ENCODE measurements at regions not wholly inside any gene's neighbourhood (a gene's known extent, or its start where the extent isn't known, plus 50 kb on each side); places are given as distances from the start of the nearest gene placed in this dataset.
A peak's percentile ranks its signal among the peaks of the same experiment; 100 is the strongest.
"Not testable (repeated sequence)": the region's sequence is repeated elsewhere in the genome, so short reads cannot be mapped to it uniquely, and the experiment has no call there.

- intact Hi-C loops (cut with DNase I, micrococcal nuclease): no loop called here
- ATAC-seq: no peak
- no peak for DNase-seq
These were observed 191.2 kb downstream of the BTBD3 start for GRCh38 chr20:12108846-12109245.

DNA sequence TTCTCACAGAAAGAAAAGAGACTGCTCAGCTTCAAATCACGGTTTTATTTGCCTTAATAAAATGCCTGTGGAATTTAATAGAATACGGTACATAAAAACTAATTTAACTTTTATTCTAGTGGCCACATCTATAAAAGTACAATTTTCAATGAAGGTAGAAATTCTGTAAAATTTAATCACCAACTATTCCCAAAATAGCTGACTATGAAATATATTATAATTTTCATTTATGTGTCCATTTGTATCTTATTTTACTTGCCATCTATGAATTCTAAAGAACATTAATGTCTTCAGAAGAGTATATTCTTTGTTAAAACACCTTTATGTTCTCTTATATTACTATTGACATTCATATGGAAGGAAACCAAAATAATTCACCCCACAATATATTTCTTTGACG, 192.6 kb downstream of the BTBD3 start:
- intact Hi-C loops (cut with DNase I, micrococcal nuclease): no loop called here
- DNase-seq (no peak), ATAC-seq (no peak)

DNA sequence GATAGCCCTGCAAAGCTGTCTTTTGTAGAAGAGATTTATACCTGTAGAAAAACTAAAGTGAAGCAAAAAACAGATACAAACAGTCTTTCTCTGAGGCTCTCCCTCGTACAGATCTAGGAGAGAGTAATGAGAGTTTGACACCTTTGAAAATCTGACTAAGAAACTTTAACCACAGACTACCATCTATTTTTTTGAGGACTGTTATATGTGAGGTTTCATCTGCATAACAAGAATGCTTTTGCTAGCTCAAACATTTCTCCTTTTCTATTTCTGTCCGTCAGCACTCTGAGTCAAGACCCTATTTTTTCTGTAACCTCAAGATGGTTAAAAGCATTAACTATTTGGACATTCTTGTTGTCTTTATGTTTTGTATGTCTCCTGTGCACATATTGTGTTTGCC, 193.0 kb downstream of the BTBD3 start:
- ATAC-seq (no peak), DNase-seq (no peak)
- intact Hi-C loops (cut with DNase I, micrococcal nuclease): no loop called here

- DNase-seq (no peak), ATAC-seq (no peak)
- intact Hi-C loops (cut with DNase I, micrococcal nuclease): no loop called here
These were observed 193.9 kb downstream of the BTBD3 start for GRCh38 chr20:12111431-12112088.

GRCh38 chr20:12112089-12112474, 194.4 kb downstream of the BTBD3 start:
- no peak for ATAC-seq
- no peak for DNase-seq
- intact Hi-C loops (cut with DNase I, micrococcal nuclease): no loop called here

DNA sequence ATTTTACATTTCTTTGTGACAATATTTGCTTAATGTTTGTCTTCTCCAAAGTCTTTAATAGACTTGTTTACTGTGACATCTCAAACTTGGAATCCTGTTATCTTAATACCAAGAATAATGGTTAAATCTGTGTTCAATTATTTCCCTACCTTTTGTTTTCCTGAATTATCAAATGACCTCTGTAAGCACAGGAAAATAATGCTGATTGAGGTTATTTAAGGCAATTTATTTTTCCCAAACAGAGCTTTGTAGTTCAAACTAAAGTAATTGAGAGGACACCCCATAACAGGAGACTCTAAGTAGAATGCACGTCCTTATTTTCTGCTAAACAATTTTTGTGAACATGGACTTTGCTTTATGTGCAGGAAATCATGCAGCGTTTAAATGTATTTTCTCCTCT, 195.0 kb downstream of the BTBD3 start:
- ATAC-seq (no peak), DNase-seq (no peak)
- intact Hi-C loops (cut with DNase I, micrococcal nuclease): no loop called here

GRCh38 chr20:12113075-12113467, 195.4 kb downstream of the BTBD3 start:
- no peak for DNase-seq
- intact Hi-C loops (cut with DNase I, micrococcal nuclease): no loop called here
- ATAC-seq: no peak

- DNase-seq (no peak), ATAC-seq (peak; percentile 64)
- intact Hi-C loops (cut with DNase I, micrococcal nuclease): no loop called here
These were observed 196.0 kb downstream of the BTBD3 start for GRCh38 chr20:12113468-12114371.

GRCh38 chr20:12129114-12129513, 211.4 kb downstream of the BTBD3 start:
- ATAC-seq; intact Hi-C loops (cut with DNase I, micrococcal nuclease): not testable (repeated sequence)
- peak in 1 of 2 donors; percentile 47 for DNase-seq

GRCh38 chr20:12129532-12129931, 211.8 kb downstream of the BTBD3 start:
- intact Hi-C loops (cut with DNase I, micrococcal nuclease); ATAC-seq; DNase-seq: not testable (repeated sequence)

- intact Hi-C loops (cut with DNase I, micrococcal nuclease): no loop called here
- ATAC-seq: no peak
- no peak for DNase-seq
These were observed 213.1 kb downstream of the BTBD3 start for GRCh38 chr20:12130781-12131180.

DNA sequence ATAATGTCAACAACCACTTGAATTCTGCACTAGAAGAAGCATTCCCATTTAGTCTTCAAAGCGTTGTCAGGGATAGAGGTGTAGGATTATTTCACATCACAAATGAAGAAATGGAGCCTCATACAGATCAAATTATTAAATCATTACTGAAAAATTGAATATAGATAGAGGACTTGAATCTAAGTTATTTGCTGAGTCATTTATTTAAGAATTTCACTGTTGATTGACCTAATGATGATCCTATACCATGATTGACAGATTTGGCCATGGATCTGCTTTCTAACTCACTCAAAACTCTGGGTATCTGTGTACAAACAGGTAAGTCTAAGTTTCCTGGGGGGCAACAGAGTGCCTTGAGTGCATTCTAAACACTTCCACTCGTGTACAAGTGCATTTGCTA, 215.9 kb downstream of the BTBD3 start:
- no peak for ATAC-seq
- DNase-seq: no peak
- intact Hi-C loops (cut with DNase I, micrococcal nuclease): no loop called here

DNA sequence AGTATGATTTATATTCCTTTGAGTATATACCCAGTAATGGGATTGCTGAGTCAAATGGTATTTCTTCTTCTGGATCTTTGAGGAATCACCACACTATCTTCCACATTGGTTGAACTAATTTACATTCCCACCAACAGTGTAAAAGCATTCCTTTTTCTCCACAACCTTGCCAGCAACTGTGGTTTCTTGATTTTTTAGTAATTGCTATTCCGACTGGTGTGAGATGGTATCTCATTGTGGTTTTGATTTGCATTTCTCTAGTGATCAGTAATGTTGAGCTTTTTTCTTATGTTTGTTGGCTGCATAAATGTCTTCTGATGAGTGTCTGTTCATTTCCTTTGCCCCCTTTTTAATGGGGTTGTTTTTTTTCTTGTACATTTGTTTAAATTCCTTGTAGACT, 228.3 kb downstream of the BTBD3 start:
- intact Hi-C loops (cut with DNase I, micrococcal nuclease); DNase-seq; ATAC-seq: not testable (repeated sequence)

- intact Hi-C loops (cut with DNase I, micrococcal nuclease): no loop called here
- DNase-seq (no peak), ATAC-seq (no peak)
These were observed 235.3 kb downstream of the BTBD3 start for GRCh38 chr20:12152996-12153395.

DNA sequence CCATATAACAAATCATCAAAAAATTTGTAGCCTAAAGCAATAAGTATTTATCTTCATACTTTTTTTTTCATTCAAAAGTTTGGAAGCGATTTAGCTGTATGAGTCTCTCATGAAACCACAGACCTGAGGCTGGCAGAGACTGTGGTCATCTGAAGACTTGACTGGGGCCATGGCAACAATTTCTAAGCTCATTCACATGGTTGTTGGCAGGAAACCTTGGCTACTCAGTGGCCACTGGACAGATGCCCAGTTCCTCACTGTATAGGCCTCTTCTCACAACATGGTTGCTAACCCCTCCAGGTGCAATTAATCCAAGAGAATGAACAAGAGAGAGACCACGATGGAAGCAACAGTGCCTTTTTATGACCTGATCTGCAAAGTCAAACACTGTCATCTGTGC, 235.9 kb downstream of the BTBD3 start:
- intact Hi-C loops (cut with DNase I, micrococcal nuclease): no loop called here
- DNase-seq: no peak
- no peak for ATAC-seq

DNA sequence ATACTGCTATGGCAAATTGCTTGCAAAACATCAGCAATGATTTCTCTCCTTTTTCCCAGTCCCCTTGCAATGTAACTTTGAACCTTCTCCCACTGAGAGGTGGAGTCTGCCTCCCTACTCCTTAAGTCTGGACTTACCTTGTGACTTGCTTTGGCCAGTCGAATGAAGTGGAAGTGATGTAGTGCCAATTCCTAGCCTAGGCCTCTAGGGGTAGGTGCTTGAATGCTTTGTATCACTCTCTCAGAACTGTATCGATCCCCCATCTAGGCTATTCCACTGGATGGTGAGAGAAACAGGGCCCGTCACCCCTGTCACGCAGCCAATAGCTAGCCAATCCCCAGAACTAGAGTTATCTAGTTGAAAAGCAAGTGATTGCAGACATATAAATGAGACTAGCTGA, 238.6 kb downstream of the BTBD3 start:
- no peak for DNase-seq
- ATAC-seq: no peak
- intact Hi-C loops (cut with DNase I, micrococcal nuclease): no loop called here

- ATAC-seq: no peak
- intact Hi-C loops (cut with DNase I, micrococcal nuclease): no loop called here
These were observed 241.6 kb downstream of the BTBD3 start for GRCh38 chr20:12159261-12159660.

GRCh38 chr20:12161734-12162133, 244.0 kb downstream of the BTBD3 start:
- DNase-seq (no peak), ATAC-seq (no peak)
- intact Hi-C loops (cut with DNase I, micrococcal nuclease): no loop called here

More at GRCh38 chr20:12159261-12159660, 241.6 kb downstream of the BTBD3 start:
- DNase-seq: no peak

- intact Hi-C loops (cut with DNase I, micrococcal nuclease): no loop called here
- DNase-seq (peak in 1 of 2 donors; percentile 30), ATAC-seq (peak; percentile 87)
These were observed 248.5 kb downstream of the BTBD3 start for GRCh38 chr20:12166053-12166717.

DNA sequence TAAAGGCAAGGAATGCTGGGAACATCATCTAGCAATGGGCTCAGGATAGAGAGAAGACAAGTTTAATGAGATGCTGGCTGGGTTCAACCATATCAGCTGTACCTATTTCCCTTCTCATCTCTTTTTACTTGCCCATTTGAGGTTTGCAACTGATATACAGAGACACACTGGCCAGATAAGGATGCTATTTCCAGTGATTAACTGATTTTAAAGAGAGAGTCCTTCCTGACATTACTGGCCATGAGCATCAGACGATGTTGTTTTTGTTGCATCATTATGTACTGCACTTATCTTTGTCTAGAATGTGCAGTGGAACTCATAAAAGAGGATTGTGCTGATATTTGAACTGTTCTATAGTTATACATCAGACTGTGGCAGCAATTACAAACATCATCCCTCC, 252.7 kb downstream of the BTBD3 start:
- ATAC-seq (no peak), DNase-seq (no peak)
- intact Hi-C loops (cut with DNase I, micrococcal nuclease): no loop called here

Measured in left colon (tissue), 2 donors.